Stimulated activated CD4-positive, alpha-beta T cell treated with anti-CD3 and anti-CD28 coated beads, Interleukin-4, amount 100 ng/mL, for 24 hours (primary cell): ENCODE measurements at regions not wholly inside any gene's neighbourhood (a gene's known extent, or its start where the extent isn't known, plus 50 kb on each side); places are given as distances from the start of the nearest gene placed in this dataset.

Experiments used
- DNase-seq: peaks from one replicate; pipeline ENCODE4 v3.0.0-alpha.2; 2020

- no peak for DNase-seq
These were observed 136.5 kb downstream of the DSEL start for GRCh38 chr18:67379981-67380380.

DNA sequence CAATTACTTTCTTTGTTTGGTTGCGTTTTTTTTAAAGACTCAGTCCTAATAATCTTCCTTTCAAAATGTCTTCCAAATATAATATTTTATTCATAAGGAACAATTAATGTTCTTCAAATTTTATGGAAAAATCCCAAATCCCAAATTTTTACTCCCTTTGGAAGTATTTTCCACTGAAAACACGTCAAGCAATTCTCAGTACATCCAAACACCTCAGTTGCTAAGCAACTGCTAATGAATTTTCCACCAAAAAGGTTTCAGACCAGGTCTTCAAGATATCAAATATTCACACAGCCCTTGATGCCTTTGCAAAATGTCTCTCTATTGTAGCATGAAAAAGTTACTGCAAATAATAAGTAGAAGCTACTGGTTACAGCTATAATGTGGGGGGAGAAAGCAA lies 140.1 kb downstream of the DSEL start:
- DNase-seq: no peak

GRCh38 chr18:67373636-67374035 lies 142.9 kb downstream of the DSEL start:
- DNase-seq: no peak

DNA sequence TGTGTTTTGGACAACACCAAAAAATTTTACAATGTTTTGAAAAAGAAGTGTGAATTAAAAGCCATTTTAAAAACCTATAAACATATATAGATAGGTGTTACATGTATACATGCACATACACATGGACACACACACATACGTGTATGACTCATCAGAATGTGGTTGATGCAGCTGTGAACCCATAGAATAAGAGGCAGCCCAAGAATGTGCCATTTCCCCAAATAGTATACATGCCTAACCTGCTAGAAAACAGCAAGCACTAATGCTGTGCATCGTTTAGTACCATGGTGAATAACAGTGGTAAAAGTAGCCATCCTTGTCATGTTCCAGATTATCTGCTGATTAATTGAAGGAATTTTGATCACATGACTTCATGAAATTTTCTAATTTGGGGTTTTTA lies 149.0 kb downstream of the DSEL start:
- no peak for DNase-seq

DNA sequence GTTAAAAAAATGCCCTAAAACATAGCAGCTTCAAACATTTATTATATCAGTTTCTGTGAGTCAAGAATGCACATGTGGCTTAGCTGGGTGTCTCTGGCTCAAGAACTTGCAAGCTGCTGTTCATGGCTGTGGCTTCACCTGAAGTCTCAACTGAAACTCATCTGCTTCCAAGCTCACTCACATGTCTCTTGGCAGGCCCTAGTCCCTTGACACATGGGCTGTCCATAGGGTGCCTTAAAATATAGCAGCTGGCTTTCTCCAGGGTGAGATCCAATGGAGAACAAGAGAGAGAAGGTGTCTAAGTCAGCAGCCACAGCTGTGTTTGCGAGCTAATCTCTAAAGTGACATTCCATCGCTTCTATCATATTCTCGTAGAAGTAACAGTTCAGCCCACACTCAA lies 152.8 kb downstream of the DSEL start:
- no peak for DNase-seq

DNA sequence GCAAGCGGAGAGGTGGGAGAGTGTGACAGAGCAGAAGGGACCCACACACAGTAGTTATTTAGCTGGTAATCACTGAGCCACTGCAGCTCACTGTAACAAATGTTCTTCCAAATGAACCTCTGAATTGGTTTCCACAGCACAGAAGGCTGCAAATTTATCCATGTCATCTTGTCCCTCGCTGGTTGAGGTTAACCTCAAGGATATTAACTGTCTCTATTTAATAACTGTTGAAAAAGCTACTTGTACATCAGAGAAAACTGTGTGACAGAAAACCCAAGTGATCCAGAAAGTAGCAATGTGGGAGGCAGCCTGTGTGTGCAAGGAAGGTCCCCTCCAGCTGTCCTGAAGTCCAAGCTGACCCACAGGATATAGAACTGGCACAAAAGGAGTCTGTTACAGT lies 153.6 kb downstream of the DSEL start:
- DNase-seq: no peak

DNA sequence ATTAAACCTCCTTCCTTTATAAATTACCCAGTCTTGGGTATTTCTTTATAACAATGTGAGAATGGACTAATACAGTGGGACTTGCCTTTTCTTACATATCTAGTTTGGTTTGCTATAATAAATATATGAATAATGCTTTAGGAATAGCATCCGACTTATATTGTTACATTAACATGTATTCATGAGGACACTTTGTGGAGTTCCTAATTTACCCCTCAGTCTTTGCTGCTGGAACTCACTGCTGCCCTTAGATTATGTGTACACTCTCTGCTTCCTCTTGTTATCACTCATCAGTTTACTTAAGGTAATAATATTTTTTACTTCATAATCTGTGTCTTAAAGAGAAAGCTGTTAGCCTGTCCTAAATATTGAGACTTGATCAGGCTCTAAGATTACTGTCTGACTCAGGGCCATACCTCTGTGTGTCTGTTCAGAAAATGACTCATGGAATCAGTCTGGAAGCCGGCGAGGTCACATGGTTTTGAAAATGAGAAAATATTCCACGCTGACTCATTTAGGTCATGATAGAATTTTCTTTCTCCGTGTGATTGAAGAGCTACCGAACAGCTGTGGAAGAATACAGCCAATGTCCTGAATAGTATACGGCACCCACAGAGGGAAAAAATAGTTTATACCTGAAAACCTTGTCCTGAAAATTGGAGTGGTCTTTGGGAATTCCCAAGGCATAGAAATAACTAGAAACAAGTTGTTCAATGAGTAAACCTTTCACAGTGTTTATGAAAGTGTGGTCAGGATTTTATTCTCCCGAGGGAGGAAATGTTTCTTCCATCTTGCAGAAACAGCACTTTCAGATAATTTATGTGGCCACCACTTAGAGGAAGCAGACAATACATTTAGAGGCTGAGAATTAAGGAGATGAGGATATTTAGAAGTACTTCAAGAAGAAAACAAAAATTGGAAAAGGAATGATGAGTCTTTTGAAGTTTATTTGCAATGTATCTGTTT lies 156.4 kb downstream of the DSEL start:
- DNase-seq: peak; percentile 56

DNA sequence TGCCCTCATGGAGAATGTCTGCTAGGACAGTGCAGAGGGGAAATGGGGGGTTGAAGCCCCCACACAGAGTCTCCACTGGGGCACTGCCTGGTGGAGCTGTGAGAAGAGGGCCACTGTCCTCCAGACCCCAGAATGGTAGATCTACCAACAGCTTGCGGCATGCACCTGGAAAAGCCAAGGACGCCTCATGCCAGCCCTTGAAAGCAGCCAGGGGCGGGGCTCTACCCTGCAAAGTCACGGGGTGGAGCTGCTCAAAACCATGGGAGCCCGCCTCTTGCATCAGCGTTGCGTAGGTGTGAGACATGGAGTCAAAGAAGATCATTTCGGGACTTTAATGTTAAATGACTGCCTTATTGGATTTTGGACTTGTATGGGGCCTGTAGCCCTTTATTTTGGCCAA lies 157.6 kb downstream of the DSEL start:
- no peak for DNase-seq

- no peak for DNase-seq
These were observed 161.8 kb downstream of the DSEL start for GRCh38 chr18:67354692-67355091.

GRCh38 chr18:67354091-67354490 lies 162.4 kb downstream of the DSEL start:
- no peak for DNase-seq

- DNase-seq: no peak
These were observed 169.1 kb downstream of the DSEL start for GRCh38 chr18:67347438-67347837.

GRCh38 chr18:67342159-67342558 lies 174.4 kb downstream of the DSEL start:
- DNase-seq: no peak

DNA sequence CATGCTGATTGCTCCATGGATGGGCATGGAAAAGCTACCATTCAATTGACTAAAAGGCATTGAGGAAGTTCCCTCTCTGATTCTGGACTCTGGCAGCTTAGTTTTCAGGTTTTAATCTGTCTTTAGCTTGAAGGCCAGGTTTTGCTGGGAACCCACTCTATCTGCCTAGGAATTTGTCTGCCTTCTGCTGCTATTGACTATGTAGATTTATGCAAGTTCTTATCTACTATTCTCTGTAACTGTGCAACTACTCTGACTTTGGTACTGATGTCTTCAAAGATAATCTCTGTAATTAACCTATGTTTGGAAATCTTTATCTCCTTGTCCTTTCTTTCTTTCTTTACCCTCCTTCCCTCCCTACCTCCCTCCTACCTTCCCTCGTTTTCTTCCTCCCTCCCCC lies 178.8 kb downstream of the DSEL start:
- no peak for DNase-seq

DNA sequence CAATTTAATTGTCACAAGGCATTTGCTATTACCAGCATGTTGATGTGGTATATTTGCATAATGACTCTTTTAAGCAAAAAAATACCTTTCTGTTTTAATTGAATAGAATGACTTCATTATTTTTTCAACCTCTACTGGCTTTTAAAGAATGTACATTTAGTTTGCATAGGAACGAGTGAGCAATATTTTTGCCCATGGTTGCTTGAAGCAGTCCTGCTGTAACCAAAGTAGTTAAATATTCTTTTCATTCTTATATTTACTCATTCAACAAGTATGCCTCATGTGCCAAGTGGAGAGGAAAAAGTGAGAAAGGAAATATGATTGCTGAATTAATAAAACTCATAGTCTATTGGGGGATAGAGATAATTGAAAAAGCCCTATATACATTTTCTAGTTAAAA lies 184.7 kb downstream of the DSEL start:
- no peak for DNase-seq

- no peak for DNase-seq
These were observed 197.4 kb downstream of the DSEL start for GRCh38 chr18:67319109-67319508.

DNA sequence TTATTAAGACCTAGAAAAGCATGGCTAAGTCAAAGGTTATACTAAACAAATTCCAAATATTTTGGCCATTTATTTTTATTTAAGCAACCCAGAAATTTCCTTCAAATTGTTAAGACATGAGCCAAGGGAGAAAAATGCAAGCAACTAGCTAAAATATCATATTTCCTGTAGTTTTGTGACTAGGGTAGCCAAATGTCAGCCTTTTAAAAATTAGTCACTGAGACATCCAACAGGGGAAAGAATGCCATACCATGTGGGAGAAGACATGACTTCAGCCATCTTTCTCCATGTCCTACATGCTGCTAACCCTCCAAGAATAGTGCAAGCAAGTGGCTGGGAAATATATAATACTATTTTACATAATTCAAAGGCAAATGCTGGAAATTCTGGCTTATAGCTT lies 197.9 kb downstream of the DSEL start:
- no peak for DNase-seq

DNA sequence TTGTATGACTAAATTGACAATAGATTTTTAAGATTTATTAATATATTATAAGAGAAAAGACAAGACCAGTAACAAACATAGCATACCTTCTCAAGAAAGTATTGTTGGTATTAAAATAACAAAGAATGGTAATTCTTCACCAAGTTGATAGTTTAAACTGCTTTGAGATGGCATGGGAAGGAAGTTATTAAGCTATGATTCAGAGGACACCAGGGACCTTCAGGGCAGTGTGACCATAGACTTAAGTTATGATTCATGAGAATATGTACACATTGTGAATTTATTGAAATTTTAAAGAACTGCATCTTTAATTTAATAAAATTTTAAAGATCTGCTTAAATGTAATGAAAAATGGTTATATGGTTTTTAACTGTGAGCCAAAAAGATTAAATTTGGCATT lies 205.7 kb downstream of the DSEL start:
- DNase-seq: no peak

DNA sequence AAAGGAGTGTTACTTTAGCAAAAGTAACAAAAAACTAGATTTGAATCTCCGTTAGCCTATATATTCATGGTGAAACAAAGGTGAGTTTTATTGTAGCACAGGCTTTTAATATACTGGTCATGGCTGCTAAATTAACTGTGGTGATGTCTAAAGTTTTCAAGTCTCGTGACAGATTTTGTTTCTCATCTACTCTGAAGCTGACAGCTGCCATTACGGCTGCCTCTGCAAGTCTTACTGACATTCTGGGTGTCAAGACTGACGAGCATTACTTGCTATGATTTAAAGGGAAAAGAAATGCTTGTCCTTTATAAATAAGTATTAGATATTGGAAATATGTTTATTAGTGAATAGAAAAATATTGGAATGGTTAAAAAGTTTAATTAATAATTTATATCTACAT lies 207.7 kb downstream of the DSEL start:
- DNase-seq: no peak

DNA sequence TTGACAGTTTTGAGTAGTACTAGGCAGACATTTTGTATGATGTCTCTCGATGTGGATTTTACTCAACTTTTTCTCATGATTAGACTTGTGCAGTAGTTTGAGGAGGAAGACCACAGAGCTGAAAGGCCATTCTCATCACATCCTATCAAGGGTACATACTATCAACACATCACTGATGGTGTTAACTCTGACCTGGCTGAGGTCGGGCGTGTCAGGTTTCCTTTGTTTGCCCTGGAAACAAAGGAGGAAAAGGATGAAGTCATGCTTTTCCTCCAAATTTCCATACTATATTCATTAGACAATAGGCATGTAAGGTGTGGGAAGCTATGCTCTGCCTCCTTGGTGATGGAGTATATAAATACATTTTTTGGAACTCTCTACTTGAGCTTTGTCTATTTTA lies 211.1 kb downstream of the DSEL start:
- DNase-seq: no peak

GRCh38 chr18:67302043-67302442 lies 214.5 kb downstream of the DSEL start:
- DNase-seq: no peak

DNA sequence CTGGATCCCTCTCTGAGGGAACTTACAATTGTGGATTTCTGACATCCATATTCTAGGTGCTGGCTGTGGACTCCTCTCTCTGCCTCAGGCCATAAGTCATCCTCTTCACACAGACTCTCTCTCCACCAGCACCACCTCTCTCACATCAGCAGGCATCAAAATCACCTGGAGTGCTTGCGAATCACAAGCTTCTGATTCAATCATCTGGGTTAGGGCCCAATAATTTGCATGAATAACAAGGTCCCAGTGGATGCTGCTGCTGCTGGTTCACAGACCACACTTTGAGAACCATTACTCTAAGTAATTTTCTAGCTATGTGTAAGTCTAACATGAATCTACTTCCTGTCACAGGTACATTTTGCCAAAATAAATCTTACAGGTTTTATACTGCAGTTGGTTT lies 214.9 kb downstream of the DSEL start:
- DNase-seq: no peak

- DNase-seq: no peak
These were observed 216.0 kb downstream of the DSEL start for GRCh38 chr18:67300498-67300897.

DNA sequence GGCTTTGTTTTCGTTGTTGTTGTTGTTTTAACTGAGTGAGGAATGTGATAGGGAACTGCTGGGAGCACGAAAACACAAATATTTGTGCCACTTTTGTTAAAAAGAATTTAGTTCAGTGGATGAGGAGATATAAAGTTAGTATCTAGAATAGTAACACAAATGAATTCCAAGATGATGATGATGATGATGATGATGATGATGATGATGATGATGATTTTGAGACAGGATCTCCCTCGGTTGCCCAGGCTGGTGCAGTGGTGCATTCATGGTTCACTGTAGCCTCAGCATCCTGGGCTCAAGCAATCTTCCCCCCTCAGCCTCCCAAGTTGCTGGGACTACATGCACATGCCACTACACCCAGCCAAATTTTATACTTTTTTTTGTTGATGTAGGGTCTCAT lies 223.7 kb downstream of the DSEL start:
- DNase-seq: no peak

GRCh38 chr18:67290421-67290820 lies 226.1 kb downstream of the DSEL start:
- DNase-seq: no peak

DNA sequence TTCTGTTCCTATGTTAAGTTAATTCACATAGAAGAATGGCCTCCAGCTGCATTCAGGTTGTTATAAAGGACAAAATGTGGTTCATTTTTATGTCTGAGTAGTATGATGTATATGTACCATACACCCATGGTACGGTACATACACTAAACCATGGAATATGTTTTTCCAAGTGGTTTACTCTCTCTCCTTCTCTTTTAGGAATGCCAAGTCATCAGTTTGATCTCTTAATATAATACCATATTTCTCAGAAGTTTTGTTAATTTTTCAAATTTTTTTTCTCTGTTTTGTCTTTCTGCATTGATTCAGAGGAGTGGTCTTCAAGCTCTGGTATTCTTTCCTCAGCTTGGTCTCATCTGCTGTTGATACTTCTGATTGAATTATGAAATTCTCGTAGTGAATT lies 230.9 kb downstream of the DSEL start:
- no peak for DNase-seq
